GM19043 (cell line): ENCODE measurements at regions not wholly inside any gene's neighbourhood (a gene's known extent, or its start where the extent isn't known, plus 50 kb on each side); places are given as distances from the start of the nearest gene placed in this dataset.
A peak's percentile ranks its signal among the peaks of the same experiment; 100 is the strongest.
"Not testable (repeated sequence)": the region's sequence is repeated elsewhere in the genome, so short reads cannot be mapped to it uniquely, and the experiment has no call there.

ENCODE experiments used
- ATAC-seq: cut with Tn5 transposase; IDR thresholded peaks from one replicate; pipeline ENCODE4 v1.9.1; 2021; ENCODE audit warnings: low read depth; ENCODE audit not compliant: unreplicated experiment

GRCh38 chr5:117149312-117149711 lies 574.7 kb upstream of the SEMA6A start:
- ATAC-seq: no peak

GRCh38 chr5:117144086-117144485 lies 569.5 kb upstream of the SEMA6A start:
- ATAC-seq: no peak

- no peak for ATAC-seq
Observed at GRCh38 chr5:117143406-117143805, 568.8 kb upstream of the SEMA6A start.

GRCh38 chr5:117138523-117138922 lies 563.9 kb upstream of the SEMA6A start:
- no peak for ATAC-seq

GRCh38 chr5:117135851-117136250 lies 561.2 kb upstream of the SEMA6A start:
- no peak for ATAC-seq

- no peak for ATAC-seq
Observed at GRCh38 chr5:117133198-117133597, 558.6 kb upstream of the SEMA6A start.

GRCh38 chr5:117131876-117132275 lies 557.3 kb upstream of the SEMA6A start:
- ATAC-seq: no peak

GRCh38 chr5:117131048-117131679 lies 556.5 kb upstream of the SEMA6A start:
- peak; percentile 82 for ATAC-seq

GRCh38 chr5:117118499-117118898 lies 543.9 kb upstream of the SEMA6A start:
- no peak for ATAC-seq

GRCh38 chr5:117117314-117117713 lies 542.7 kb upstream of the SEMA6A start:
- not testable (repeated sequence) for ATAC-seq

GRCh38 chr5:117110548-117110947 lies 535.9 kb upstream of the SEMA6A start:
- no peak for ATAC-seq

GRCh38 chr5:117107859-117108258 lies 533.2 kb upstream of the SEMA6A start:
- no peak for ATAC-seq

GRCh38 chr5:117103703-117104102 lies 529.1 kb upstream of the SEMA6A start:
- ATAC-seq: no peak

- ATAC-seq: no peak
Observed at GRCh38 chr5:117102591-117102990, 528.0 kb upstream of the SEMA6A start.

- ATAC-seq: no peak
Observed at GRCh38 chr5:117100176-117100575, 525.6 kb upstream of the SEMA6A start.

GRCh38 chr5:117098094-117098493 lies 523.5 kb upstream of the SEMA6A start:
- ATAC-seq: no peak

GRCh38 chr5:117095346-117096332 lies 521.0 kb upstream of the SEMA6A start:
- no peak for ATAC-seq

GRCh38 chr5:117094114-117094815 lies 519.6 kb upstream of the SEMA6A start:
- ATAC-seq: no peak

GRCh38 chr5:117093653-117094052 lies 519.0 kb upstream of the SEMA6A start:
- no peak for ATAC-seq

- no peak for ATAC-seq
Observed at GRCh38 chr5:117089001-117089400, 514.4 kb upstream of the SEMA6A start.

GRCh38 chr5:117088176-117088575 lies 513.6 kb upstream of the SEMA6A start:
- ATAC-seq: no peak
